ENCODE measurements at regions not wholly inside any gene's neighbourhood (a gene's known extent, or its start where the extent isn't known, plus 50 kb on each side); places are given as distances from the start of the nearest gene placed in this dataset.
"Not testable (repeated sequence)": the region's sequence is repeated elsewhere in the genome, so short reads cannot be mapped to it uniquely, and the experiment has no call there.

DNA sequence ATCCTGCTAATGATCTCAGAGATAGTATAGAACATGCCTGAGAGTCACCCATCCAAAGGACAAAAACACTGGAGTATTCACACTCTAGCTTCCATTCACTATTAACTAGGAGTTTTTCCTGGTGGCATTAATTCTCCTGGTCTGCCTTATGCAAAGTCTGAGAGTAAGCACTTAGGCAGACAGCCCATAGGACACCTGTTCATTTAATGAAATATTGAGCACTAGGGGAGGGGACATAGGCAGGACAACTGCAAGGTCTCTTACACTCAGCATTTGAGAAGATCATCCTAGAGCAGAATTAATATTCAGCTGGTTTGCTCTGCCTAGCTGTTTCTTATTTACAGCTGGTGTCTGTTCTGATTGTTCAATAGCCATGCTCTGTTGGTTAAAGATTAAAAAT is 508.5 kb downstream of the CENPC start:
- no peak for DNase-seq

- DNase-seq = no peak
These were observed 509.3 kb downstream of the CENPC start for GRCh38 chr4:67035986-67036385.

GRCh38 chr4:67035501-67035900 is 509.8 kb downstream of the CENPC start:
- no peak for DNase-seq

- no peak for DNase-seq
These were observed 514.7 kb downstream of the CENPC start for GRCh38 chr4:67030636-67031035.

DNA sequence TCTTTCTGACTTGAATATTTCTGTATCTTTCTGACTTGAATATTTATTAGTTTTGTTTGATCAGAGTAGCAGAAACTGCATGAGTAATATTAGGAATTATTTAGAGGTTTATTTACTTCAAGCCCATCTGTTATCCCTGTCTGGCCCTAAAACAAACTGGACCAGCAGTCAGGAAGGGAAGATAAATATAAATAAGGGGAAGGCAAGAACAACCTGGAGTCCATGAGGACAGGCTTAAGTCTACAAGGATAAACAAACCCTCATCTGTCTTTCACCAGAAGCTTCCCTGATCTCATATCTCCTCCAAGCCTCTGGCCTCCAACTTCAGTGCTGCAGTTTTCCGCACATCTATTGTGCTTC is 524.9 kb downstream of the CENPC start:
- DNase-seq = no peak

- DNase-seq = no peak
These were observed 525.4 kb downstream of the CENPC start for GRCh38 chr4:67019686-67020437.

DNA sequence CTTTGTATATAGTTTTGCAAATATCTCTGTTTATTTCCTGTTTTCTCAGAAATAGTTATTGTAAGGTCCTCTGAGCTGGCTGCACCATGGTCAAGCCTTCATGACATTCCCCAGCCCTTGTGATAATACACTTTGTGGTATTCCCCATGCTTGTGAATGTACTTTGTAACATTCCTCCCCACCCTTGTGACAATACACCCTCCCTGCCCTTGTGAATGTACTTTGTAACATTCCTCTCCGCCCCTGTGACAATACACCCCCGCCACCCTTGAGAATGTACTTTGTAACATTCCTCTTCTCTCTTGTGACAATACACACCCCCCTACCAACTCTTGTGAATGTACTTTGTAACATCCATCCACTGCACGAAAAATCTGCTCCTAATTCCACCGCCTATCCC is 530.7 kb downstream of the CENPC start:
- no peak for DNase-seq

GRCh38 chr4:67006791-67007190 is 538.5 kb downstream of the CENPC start:
- DNase-seq = no peak

GRCh38 chr4:66991521-66991920 is 553.8 kb downstream of the CENPC start:
- no peak for DNase-seq

- DNase-seq = no peak
These were observed 570.6 kb downstream of the CENPC start for GRCh38 chr4:66974665-66975064.

GRCh38 chr4:66972087-66972486 is 573.2 kb downstream of the CENPC start:
- no peak for DNase-seq

- DNase-seq = no peak
These were observed 580.8 kb downstream of the CENPC start for GRCh38 chr4:66964467-66964866.

DNA sequence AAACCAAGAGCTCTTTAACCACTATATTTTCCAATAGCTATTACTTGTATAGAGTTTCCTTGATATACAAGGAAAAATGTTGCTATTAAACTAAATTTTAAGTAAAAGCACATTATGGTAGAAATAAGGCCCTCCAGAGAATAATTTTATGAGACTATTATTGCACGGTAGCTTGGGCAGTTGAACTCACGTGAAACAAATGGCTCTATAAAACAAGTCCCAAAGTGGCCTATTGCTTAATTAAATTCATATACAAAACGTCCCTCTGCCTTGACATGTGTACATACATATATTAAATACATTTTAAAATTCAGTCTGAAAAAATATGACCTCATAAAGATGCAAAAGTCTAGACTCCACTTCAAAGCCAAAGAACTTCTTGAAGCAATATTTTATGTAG is 582.2 kb downstream of the CENPC start:
- DNase-seq = no peak

DNA sequence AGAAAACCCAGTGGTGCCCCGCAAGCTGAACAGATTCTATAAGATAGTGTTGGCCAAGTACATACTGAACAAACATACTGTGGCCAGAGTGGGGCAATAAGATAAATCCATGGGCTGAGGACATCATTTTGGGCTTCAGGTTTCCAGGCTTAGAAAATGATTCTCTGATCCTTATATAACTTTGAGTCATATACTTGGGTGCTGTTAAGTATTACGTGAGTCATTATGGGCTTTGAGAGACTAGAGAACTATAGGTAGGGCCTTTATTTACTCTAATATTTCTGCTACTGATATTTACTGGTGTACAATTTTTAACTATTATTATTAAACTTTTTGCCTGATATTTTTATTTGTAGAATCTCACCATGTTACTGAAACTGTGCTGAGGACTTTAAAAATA is 586.1 kb downstream of the CENPC start:
- no peak for DNase-seq

- DNase-seq = no peak
These were observed 588.5 kb downstream of the CENPC start for GRCh38 chr4:66956852-66957251.

DNA sequence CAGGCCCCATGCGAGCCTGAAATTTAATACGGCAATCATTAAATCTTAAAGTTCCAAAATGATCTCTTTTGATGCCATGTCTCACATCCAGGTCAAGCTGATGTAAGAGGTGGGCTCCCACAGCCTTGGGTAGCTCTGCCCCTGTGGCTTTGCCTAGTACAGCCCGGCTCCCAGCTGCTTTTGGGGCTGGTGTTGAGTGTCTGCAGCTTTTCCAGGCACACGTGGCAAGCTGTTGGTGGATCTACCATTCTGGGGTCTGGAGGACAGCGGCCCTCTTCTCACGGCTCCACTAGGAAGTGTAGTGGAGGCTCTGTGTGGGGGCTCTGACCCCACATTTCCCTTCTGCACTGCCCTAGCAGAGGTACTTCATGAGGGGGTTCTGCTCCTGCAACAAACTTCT is 588.9 kb downstream of the CENPC start:
- no peak for DNase-seq

GRCh38 chr4:66955784-66956183 is 589.5 kb downstream of the CENPC start:
- no peak for DNase-seq

GRCh38 chr4:66949419-66949818 is 595.9 kb downstream of the CENPC start:
- DNase-seq = no peak

DNA sequence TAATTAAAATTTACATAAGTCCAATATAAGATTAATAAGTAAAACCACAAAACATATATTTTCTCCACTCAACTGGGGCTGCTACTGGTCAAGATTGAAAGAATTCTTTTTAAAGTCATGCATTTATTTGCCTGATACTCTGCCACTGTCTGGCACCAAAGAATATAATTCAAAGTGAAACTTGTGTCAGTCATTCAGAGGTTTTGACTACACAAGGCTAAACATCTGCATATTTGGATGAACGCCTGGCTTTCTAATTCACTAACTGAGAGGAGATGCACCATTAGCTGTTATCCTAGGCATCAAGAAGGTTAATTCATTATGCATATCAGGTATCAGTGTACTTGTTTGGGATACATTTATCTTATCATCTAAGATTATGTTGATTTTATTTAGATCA is 598.5 kb downstream of the CENPC start:
- no peak for DNase-seq

GRCh38 chr4:66943112-66943511 is 602.2 kb downstream of the CENPC start:
- DNase-seq = no peak

DNA sequence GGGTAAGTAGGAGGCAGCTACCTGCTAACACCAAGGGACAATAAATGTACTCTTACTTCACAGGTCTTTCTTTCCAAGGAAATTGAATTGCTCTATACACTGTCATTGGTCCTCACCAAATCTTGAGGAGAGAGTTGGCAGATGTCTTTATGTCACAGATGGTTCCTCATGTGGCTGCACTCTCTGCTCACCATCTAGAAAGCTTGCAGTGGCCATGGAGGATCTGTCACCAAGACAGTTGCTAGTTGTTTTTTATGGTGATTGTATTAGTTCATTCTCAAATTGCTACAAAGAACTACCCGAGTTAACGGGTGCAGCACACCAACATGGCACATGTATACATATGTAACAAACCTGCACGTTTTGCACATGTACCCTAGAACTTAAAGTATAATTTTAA is 613.3 kb downstream of the CENPC start:
- DNase-seq = not testable (repeated sequence)

GRCh38 chr4:66930206-66930605 is 615.1 kb downstream of the CENPC start:
- no peak for DNase-seq

GRCh38 chr4:66929748-66930147 is 615.6 kb downstream of the CENPC start:
- DNase-seq = no peak

GRCh38 chr4:66928881-66929280 is 616.4 kb downstream of the CENPC start:
- not testable (repeated sequence) for DNase-seq

DNA sequence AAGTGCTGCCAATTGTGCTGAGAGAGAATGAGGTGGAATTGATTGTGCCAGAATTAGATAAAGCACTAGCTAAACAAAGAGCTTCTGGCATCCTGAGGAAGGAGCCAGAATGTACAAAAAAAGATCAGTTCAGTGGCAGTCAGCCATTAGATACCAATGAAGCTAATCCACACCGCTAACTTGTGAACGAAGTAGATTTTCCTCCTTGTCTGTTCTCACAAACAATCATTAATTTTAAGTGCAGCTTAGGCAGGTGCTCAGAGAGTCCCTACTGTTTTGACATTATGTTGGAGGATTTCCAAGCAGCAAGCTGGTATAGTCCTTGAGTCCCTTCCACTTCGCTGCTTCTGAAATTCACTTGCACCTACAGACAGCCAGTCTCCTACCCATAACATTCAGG is 617.4 kb downstream of the CENPC start:
- no peak for DNase-seq

All from central memory CD4-positive, alpha-beta T cell (primary cell).